ENCODE measurements at regions not wholly inside any gene's neighbourhood (a gene's known extent, or its start where the extent isn't known, plus 50 kb on each side); places are given as distances from the start of the nearest gene placed in this dataset.

- H3K4me2 ChIP-seq: no peak overlapping the region
- FAIRE-seq: no peak
- WGBS (ENCODE audit: missing lambda C conversion rate): 15% methylated on average over 1 of the region's 1 CpG
- TF ChIP-seq, protein P1, sequence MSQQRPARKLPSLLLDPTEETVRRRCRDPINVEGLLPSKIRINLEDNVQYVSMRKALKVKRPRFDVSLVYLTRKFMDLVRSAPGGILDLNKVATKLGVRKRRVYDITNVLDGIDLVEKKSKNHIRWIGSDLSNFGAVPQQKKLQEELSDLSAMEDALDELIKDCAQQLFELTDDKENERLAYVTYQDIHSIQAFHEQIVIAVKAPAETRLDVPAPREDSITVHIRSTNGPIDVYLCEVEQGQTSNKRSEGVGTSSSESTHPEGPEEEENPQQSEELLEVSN (IDR thresholded peaks at IDR 0.05; ENCODE audit: borderline replicate concordance, low read depth): no peak
- TF ChIP-seq, protein P2, sequence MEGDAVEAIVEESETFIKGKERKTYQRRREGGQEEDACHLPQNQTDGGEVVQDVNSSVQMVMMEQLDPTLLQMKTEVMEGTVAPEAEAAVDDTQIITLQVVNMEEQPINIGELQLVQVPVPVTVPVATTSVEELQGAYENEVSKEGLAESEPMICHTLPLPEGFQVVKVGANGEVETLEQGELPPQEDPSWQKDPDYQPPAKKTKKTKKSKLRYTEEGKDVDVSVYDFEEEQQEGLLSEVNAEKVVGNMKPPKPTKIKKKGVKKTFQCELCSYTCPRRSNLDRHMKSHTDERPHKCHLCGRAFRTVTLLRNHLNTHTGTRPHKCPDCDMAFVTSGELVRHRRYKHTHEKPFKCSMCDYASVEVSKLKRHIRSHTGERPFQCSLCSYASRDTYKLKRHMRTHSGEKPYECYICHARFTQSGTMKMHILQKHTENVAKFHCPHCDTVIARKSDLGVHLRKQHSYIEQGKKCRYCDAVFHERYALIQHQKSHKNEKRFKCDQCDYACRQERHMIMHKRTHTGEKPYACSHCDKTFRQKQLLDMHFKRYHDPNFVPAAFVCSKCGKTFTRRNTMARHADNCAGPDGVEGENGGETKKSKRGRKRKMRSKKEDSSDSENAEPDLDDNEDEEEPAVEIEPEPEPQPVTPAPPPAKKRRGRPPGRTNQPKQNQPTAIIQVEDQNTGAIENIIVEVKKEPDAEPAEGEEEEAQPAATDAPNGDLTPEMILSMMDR (IDR thresholded peaks at IDR 0.05): no peak
- TF ChIP-seq SREBF2 (IDR thresholded peaks at IDR 0.05) (no peak), CHD4 (IDR thresholded peaks at IDR 0.05; ENCODE audit: borderline replicate concordance) (no peak), ZC3H11A (IDR thresholded peaks at IDR 0.05) (no peak), FOSB (CRISPR knock-in tag; IDR thresholded peaks at IDR 0.05) (no peak), RNF2 (IDR thresholded peaks at IDR 0.05; ENCODE audit: borderline replicate concordance, low read depth) (no peak), MAZ (IDR thresholded peaks at IDR 0.05; ENCODE audit: borderline replicate concordance, low read depth, low read length) (no peak), EHF (CRISPR knock-in tag; IDR thresholded peaks at IDR 0.05) (no peak), REST (IDR thresholded peaks at IDR 0.05) (no peak), BHLHE40 (IDR thresholded peaks at IDR 0.05; ENCODE audit: low read depth, low read length) (no peak), NR3C1 (IDR thresholded peaks at IDR 0.05) (no peak), ZNF302 (CRISPR knock-in tag; IDR thresholded peaks at IDR 0.05) (no peak), CHD2 (IDR thresholded peaks at IDR 0.05; ENCODE audit: low read length, partially characterized antibody) (no peak), ATOH8 (CRISPR knock-in tag; IDR thresholded peaks at IDR 0.05; ENCODE audit: low read depth) (no peak), POLR2A (IDR thresholded peaks at IDR 0.05; ENCODE audit: low read length) (no peak)
- TF ChIP-seq, protein P3, sequence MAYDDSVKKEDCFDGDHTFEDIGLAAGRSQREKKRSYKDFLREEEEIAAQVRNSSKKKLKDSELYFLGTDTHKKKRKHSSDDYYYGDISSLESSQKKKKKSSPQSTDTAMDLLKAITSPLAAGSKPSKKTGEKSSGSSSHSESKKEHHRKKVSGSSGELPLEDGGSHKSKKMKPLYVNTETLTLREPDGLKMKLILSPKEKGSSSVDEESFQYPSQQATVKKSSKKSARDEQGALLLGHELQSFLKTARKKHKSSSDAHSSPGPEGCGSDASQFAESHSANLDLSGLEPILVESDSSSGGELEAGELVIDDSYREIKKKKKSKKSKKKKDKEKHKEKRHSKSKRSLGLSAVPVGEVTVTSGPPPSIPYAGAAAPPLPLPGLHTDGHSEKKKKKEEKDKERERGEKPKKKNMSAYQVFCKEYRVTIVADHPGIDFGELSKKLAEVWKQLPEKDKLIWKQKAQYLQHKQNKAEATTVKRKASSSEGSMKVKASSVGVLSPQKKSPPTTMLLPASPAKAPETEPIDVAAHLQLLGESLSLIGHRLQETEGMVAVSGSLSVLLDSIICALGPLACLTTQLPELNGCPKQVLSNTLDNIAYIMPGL (CRISPR knock-in tag; IDR thresholded peaks at IDR 0.05; ENCODE audit: borderline replicate concordance): no peak
- TF ChIP-seq, protein P4, sequence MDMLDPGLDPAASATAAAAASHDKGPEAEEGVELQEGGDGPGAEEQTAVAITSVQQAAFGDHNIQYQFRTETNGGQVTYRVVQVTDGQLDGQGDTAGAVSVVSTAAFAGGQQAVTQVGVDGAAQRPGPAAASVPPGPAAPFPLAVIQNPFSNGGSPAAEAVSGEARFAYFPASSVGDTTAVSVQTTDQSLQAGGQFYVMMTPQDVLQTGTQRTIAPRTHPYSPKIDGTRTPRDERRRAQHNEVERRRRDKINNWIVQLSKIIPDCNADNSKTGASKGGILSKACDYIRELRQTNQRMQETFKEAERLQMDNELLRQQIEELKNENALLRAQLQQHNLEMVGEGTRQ (IDR thresholded peaks at IDR 0.05): no peak
- no peak for DNase-seq (ENCODE audit: low read depth in 1 of 2, low spot score in 1 of 2)
- no peaks in the 10 kb centered on the region for H3K9me3 ChIP-seq
- CTCF ChIA-PET: no interaction called here
- no peaks in the 10 kb centered on the region for H3K4me1 ChIP-seq
- H3K27ac ChIP-seq: no peak overlapping the region
- no peak overlapping the region for H3K4me3 ChIP-seq
- ATAC-seq: no peak
- POLR2A ChIA-PET: no interaction called here
These were observed 292.1 kb downstream of the PRDM5 start for GRCh38 chr4:120630427-120630826.

All from A549 (cell line).